ENCODE measurements at regions not wholly inside any gene's neighbourhood (a gene's known extent, or its start where the extent isn't known, plus 50 kb on each side); places are given as distances from the start of the nearest gene placed in this dataset.

- H3K4me3 ChIP-seq (ENCODE audit: low read depth, low read length): no peak overlapping the region
- TF ChIP-seq CTCF (IDR thresholded peaks at IDR 0.05; ENCODE audit: low read depth, low read length): no peak
Observed at GRCh38 chr16:6603780-6604325, 728.8 kb upstream of the RBFOX1 start.

GRCh38 chr16:6602405-6602804 is 730.2 kb upstream of the RBFOX1 start:
- TF ChIP-seq CTCF (IDR thresholded peaks at IDR 0.05; ENCODE audit: low read depth, low read length): no peak

GRCh38 chr16:6600167-6600566 is 732.5 kb upstream of the RBFOX1 start:
- no peak for TF ChIP-seq CTCF (IDR thresholded peaks at IDR 0.05; ENCODE audit: low read depth, low read length)
- H3K4me3 ChIP-seq (ENCODE audit: low read depth, low read length): no peak overlapping the region

More at GRCh38 chr16:6602405-6602804, 730.2 kb upstream of the RBFOX1 start:
- no peak overlapping the region for H3K4me3 ChIP-seq (ENCODE audit: low read depth, low read length)

- H3K4me3 ChIP-seq (ENCODE audit: low read depth, low read length): no peak overlapping the region
- TF ChIP-seq CTCF (IDR thresholded peaks at IDR 0.05; ENCODE audit: low read depth, low read length): no peak
Observed at GRCh38 chr16:6593799-6594198, 738.8 kb upstream of the RBFOX1 start.

GRCh38 chr16:6576606-6577005 is 756.0 kb upstream of the RBFOX1 start:
- no peak for TF ChIP-seq CTCF (IDR thresholded peaks at IDR 0.05; ENCODE audit: low read depth, low read length)
- H3K4me3 ChIP-seq (ENCODE audit: low read depth, low read length): no peak overlapping the region

GRCh38 chr16:6576113-6576512 is 756.5 kb upstream of the RBFOX1 start:
- H3K4me3 ChIP-seq (ENCODE audit: low read depth, low read length): no peak overlapping the region
- no peak for TF ChIP-seq CTCF (IDR thresholded peaks at IDR 0.05; ENCODE audit: low read depth, low read length)

- TF ChIP-seq CTCF (IDR thresholded peaks at IDR 0.05; ENCODE audit: low read depth, low read length): no peak
- no peak overlapping the region for H3K4me3 ChIP-seq (ENCODE audit: low read depth, low read length)
Observed at GRCh38 chr16:6574146-6574545, 758.5 kb upstream of the RBFOX1 start.

Data from WI38 (cell line).